Cerebellar cortex (tissue), 1 donor: ENCODE measurements at regions not wholly inside any gene's neighbourhood (a gene's known extent, or its start where the extent isn't known, plus 50 kb on each side); places are given as distances from the start of the nearest gene placed in this dataset.
A peak's percentile ranks its signal among the peaks of the same experiment; 100 is the strongest.

Source experiments
- DNase-seq: peaks from one replicate; pipeline ENCODE4 v3.0.0-alpha.2; 2015; ENCODE audit warnings: low spot score

DNA sequence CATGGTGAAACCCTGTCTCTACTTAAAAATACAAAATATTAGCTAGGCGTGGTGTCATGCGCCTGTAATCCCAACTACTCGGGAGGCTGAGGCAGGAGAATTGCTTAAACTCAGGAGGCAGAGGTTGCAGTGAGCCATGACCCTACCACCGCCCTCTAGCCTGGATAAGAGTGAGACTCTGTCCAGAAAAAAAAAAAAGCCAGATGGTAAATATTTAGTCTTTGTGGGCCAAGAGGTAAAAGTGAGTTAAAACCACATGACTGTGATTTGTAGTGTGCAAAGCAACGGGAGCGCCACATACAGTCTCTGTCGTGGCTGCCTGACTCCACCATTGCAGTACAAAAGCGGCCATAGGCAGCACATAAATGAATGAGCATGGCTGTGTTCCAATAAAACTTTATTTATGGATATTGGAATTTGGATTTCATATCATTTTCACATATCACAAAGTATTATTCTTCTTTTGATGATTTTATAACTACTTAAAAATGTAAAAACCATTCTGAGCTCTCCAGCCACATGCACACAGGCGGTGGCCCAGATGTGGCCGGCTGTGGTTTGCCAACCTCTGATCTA, 51.8 kb upstream of the CASZ1 start:
- no peak for DNase-seq

DNA sequence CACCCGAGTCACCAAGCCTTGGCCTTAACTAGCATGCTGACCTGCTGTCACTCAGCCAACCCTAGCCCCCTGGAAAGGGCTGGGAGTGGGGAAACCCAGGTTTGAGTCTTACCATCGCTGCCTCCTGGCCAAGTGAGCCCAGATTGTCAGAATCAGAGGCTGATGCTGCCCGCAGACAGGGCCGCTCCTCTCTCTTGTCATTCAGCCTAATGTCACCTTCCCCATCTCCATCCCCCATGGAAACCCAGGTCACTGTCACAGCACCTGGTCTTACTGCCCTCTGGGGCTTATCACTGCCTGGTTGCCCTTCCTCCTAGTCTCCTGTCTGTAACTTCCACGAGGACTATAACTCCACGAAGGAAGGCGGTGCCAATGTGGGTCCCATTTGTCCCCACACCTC, 53.6 kb upstream of the CASZ1 start:
- no peak for DNase-seq

DNA sequence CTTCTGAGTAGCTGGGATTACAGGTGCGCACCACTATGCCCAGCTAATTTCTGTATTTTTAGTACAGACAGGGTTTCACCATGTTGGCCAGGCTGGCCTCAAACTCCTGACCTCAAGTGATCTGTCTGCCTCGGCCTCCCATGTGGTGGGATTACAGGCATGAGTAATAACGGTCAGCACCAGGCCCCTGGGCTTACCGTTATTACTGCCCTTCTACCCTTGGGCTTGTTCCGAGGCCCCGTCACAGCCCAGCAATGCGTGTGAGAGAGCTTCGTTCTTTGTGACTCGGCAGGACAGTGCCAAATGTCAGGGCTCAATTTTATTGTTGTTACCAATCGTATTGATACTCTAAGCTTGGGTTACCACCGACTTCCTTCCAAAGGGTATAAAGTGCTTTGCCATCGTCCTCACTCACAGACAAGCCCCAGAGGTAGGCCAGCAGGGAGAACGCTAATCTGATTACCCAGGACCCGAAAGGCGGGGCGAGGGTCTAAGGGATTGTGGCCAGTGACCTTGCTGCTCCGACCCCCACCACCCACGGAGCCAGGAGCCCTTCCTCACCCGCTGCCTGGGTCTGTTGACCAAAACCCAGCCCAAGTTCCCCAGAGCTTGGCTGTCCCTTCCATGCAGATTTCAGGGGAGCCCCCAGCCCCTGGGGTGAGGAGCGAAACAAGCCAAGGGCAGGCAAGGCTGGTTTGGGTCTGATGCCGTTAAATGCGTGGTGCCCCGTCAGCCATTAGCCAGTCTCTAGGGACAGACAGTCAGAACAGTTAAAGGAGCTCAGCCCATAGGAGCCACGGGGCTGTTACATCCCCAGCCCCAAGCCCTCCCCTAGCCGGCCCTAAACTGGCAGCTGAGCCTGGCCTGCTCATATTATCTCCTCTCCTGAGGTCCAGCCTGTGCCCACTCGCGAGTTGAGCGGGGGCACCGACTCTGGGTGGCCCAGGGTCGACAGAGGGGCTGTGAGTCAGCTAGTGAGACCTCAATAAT, 54.9 kb upstream of the CASZ1 start:
- DNase-seq, result no peak

DNA sequence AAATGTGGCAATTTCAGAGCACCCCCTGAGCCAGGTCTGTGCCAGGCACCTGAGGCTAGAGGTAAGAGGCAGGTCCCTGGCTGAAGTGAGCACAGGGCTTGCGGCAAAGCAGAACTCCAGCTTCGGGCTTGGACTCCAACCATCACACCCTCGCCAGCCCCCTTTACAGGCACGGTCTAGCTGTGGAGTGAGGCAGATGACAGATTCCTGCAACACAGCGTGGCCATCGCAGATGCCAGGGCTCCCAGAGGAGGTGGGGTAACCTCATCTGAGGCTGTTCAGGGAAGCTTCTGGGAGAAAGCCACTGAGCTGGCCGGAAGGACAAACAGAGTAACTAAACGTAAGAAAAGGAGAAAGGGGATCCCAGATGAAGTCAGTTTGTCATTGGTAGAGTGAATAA, 55.6 kb upstream of the CASZ1 start:
- DNase-seq, result no peak

DNA sequence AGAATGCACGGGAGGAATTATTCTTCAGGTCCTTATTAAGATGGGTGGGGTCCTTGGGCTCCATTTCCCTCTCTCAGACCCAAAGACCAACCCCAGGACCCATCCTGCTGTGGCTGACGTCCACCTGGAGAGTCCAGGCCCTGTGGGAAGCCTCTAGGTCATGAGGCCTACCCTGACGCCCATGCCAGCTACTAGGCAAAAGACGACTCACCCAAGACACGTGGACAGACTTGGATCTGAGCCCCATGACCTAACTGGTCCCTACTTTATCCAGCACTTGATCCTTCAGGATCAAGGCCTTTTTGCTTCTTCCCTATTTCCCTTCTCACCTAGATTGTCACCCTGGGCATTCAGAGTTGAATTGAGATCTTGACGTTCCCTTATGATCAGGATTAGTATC, 56.0 kb upstream of the CASZ1 start:
- no peak for DNase-seq

DNA sequence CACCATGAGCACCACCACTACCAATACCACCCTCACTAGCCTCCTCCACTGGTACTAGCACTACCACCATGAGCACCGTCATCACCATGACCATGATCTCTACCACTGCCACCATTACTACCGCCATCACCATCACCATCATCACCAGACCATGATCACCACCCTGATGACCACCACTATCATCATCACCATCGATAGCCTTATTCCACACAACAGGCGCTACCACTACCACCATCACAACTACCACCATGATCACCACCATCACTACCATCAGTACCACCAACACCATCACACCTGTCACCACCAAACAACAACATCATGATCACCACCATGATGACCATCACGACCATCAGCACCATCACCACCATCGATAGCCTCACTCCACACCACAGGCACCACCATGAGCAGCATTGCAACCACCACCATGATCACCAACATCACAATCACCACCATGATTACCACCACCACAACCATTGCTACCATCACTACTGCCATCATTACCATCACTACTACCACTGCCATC, 56.6 kb upstream of the CASZ1 start:
- no peak for DNase-seq

DNA sequence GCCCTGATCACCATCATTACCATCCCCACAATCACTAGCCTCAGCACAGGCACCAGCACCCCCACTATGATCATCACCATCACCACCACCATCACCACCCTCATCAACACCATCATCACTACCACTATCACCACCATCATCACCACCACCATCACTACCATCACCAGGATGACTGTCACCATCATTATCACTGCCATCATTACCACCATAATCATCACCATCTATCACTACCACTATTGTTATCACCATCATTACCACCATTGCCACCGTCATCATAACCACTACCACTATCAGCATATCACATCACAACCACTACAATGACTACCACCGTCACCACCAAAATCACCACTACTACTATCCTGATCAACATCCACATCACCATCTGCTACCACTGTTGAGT, 57.3 kb upstream of the CASZ1 start:
- DNase-seq, result no peak

DNA sequence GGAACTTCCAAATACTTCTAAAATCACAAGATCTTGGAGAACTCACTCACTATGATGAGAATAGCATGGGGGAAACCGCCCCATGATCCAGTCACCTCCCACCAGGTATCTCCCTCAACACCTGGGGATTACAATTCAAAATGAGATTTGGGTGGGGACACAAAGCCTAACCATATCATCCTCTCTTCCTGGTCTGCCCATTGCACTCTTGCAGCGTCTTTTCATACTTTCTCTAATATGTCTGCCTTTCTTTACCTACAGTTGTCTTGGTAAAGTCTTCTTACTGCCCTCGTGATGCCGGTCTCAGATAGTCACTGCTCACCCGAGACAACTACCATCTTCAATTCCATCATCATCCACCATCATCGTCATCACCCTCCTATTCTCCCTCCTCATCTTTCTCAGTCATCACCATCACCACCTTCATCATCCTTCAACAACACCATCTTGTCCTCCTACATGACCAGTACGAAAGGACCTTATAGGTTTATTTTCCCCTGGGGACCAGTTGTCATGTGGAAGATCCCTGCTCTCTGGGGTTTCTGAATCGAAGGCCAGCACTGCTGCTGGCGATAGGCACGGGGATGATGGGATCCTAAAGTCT, 58.5 kb upstream of the CASZ1 start:
- no peak for DNase-seq

DNA sequence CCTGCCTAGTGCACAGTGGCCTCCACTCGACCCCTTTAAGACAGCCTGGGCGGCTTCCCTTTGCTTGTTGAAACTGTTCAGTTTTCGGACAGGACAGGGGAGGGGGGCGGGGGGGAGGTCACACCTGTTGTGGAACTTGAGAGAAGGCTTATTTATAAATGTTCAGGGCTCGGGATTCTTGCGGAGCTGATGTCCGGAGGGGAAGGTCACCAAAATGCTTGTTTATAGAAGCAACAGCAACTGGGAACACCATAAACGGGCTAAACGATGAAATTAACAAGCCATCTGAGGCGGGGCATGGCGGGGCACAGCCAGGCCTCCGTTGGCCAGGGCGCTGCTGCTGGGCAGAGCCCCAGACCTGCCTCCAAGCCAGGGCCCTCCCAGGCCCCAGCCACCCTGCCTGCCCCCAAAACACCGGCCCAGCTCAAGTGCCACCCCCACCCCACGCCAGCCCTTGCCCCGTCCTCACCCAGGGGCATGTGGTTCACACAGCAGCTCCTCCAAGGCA, 59.8 kb upstream of the CASZ1 start:
- no peak for DNase-seq

DNA sequence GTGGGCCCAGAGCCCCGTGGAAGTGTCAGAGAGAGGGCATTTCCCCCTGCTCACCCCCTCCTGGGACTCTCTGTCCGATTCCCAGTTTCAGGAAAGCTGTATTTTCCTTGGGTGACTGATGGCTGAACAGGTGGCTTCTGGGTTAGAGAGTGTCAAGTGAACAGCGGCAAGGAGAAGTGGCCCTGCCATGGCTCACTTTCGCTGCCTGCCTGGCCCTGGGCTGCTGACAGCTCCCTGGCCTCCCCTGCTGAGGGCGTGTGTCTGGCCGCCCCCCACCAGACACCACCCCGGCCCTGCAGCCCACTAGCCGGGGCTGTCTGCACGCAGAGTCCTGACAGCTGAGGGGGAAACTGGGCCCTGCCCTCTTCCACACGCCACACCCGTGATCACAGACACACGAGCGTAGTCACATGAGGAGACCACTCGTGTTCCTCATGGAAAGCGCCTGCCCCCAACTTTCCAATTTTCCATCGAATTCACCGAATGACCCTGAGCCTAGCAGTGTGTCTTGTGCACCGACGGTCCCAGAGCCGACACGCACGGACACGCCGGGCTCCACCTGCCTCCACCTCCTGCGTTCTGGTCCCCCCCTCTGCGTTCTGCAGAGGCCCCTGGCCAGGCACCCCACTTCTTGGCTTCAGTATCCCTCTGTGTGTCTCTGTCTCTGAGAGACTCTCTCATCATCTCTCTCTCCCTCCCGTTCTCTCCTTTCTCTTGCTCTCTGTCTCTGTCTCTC, 60.6 kb upstream of the CASZ1 start:
- DNase-seq, result no peak

DNA sequence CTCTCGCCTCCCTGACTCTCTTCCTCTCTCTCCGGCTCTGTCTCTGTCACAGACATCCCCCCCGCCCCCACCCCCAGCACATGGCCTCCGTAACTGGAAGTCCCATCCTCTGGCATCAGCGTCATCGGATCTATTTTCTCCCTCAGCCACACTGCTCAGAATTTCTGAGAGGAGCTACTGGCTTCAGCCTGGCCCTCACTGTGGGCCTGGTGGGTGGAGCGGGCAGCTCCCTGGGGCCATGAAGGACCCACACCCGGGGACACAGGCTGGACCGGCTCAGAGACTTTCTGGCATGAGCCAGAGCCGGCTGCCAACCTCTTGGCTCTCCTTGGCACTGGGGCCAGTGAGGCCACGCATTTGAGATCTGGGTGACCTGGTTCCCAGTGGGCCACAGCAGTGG, 61.2 kb upstream of the CASZ1 start:
- no peak for DNase-seq

DNA sequence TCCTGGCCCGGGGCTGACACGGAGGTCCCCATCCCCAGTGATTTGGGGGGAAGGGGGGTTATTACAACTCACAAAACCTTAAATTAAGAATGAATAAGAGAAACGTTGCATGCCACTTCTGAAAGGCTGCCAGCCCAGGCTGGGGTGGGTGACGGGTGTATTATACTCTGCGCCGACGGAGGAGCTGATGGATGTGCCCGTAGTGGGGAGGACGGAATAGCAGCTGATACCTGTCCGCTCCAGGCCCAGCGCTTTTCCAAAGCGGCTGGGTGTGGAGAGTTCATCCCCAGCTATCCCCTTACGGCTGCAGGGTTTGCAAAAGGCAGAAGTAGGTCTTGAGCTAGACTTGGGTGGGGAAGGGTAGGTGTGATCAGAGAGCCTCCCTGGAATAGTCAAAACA, 63.8 kb upstream of the CASZ1 start:
- DNase-seq, result no peak

DNA sequence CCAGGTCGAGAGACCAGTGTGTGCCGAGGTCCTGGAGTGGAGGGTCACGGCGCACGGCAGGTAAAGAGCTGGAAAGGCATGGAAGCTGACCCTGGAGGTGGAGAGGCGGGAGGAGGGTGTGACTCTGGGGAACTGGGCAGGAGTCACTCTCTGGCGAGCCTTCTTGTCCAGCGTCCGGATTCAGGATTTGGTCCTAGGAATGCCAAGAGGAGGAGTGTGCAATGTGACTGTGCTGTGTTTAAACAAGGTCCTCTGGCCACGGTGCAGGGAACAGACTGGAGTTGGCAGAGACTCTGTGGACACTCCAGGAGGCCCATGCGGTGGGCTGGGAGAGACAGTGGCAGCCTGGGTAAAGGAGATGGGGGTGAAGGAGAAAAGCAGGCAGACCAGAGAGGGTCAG, 64.2 kb upstream of the CASZ1 start:
- DNase-seq, result no peak

DNA sequence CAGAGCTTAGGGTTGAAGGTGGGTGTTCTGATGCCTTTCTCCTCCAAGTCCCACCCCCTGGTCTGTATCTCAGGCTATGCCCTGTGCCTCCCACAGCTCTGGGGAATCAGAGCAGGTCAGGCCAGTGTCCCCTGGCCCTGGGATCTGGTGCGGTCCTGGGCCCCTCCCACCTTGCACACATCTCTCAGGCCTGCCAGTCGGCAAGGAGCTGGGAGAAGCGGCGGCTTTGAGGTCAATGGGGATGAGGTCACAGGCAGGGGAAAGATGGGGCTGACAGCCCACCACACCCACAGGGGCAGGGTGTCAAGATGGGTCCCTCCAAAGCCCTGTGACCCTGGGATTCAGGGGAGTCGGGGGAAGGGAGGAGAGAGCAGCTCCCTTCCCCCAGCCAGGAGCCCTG, 65.4 kb upstream of the CASZ1 start:
- no peak for DNase-seq

DNA sequence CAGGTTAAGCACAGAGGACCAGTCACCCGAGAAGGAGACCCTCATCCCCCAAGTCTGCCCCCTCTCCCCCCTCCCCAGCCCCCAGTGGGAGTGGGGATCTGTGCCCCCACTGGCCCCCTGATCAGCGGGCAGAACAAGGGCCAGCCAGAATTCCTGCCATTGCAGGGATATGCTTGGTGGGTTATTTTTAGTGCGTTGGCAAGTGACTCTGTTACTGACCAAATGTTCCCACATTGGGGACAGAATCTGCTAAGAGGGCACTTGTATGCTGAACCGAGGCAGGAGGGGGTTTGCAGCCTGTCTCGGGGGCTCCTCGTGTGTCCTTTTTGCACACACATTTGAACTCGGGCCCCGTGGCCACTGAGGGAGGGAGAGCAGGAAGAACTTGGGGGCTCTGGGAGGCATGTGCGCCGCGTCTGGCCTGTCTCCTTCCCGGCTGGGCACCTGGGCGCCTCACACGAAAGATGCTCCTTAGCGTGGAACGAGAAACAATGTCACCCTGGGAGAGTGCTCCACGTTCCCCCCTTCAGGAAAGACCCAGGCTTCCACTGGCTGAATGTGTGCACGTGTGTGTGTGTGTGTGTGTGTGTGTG, 66.4 kb upstream of the CASZ1 start:
- DNase-seq, result peak; percentile 57

DNA sequence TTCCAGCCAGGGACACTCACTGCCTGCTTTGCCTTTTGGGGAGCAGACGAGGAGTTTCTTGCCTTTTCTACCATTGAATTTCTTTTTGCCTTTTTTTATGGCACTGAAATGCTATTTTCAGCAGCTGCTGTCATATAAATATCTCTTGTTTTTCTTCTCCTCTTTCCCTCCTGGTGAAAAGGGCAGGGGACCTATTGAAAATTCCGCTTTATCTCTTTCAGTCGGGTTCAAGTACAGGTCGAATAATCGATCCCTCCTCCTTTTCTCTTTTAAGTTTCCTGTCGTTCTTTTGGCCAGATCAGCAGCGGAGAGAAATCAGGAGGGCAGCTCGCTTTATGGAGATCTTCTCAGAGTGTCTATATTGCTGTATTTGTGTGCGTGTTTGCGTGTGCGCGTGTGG, 67.4 kb upstream of the CASZ1 start:
- DNase-seq, result no peak

DNA sequence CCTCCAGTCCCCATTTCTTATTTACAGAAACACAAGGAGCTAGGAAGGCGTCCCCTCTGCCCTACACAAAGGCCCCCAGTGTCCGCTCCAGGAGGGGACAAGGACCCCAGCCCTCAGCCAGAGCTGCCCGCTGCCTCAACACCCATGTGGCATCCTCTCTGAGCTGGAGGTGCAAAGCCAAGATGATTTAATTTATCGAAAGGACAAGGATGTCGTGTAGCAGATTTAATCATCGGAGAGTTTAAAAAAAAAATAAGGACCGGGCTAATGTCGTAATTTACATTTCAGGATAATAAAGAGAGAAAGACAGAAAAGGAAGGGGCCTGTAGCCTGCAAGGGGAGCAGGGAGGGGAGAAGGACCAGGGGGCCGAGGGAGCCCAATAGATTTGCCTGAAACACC, 68.3 kb upstream of the CASZ1 start:
- DNase-seq, result no peak

DNA sequence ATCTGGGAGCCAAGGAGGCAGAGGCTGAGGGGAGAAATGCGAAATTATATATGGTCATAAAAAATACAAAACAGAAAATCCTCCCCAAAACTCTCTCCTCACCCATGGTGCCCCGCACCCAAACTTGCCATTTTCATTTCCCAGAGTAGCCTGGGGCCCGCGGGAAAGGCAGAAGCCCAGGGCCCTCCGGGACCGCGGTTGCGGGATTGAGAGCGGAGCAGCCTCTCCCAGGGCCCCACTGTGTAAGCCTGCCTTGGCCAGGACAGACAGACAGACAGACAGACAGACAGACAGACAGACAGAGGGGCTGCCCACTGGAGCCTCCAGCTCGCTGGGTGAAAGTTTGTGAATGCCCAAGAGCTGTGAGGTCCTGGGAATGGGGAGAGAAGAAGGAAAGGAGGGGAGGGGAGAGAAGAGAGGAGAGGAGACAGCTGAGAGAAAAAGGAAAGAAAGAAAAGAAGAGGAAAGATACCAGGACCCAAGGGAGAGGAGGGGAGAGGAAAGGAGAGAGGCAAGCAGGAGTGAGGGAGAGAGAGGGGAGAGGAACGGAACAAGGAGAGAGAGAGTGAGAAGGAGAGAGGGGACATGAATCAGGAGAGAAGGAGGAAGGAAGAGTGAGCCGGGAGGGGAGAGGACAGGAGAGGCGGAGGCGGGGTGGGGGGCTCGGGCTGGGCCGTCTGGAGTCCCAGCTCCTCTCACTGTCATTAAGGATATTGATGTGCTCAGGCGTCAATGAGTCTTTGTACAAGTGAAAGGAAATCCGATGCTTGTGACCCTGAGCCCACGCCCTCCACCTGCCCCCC, 69.3 kb upstream of the CASZ1 start:
- no peak for DNase-seq

DNA sequence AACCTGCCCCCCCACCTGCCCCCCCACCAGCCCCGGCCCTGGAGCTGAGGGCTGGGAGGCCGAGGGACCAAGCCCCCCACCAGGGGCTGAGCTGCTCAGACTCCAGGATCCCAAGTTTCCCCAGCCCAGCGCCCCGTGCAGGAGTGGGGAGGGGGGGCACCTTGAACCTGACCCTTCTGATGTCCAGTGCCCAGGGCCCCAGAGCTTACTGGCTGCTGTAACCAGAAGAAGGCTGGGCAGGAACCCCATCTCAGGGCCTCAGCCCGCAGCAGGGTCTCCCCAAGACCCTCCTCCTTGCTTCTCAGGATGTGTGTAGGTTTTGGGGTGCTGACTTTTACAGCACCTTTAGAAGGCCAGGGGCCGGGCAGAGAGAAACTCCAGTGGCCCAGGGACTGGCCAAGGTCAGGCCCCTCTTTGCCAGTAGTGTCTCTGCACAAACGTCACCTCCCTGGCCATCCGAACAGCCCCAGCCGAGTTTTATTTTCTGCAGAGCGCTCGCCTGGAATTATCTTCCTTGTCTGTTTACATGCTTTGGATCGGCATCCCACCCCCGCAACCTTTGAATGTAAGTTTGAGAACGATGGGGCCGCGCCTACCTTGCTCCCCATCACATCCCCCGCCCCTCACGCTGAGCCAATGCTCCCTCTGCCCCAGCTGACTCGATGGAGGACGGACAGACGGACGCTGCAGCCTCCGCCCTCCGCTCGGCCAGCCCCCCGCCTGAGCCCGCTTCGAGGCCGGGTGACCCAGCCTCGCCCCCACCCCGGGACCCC, 70.1 kb upstream of the CASZ1 start:
- DNase-seq, result peak; percentile 25

DNA sequence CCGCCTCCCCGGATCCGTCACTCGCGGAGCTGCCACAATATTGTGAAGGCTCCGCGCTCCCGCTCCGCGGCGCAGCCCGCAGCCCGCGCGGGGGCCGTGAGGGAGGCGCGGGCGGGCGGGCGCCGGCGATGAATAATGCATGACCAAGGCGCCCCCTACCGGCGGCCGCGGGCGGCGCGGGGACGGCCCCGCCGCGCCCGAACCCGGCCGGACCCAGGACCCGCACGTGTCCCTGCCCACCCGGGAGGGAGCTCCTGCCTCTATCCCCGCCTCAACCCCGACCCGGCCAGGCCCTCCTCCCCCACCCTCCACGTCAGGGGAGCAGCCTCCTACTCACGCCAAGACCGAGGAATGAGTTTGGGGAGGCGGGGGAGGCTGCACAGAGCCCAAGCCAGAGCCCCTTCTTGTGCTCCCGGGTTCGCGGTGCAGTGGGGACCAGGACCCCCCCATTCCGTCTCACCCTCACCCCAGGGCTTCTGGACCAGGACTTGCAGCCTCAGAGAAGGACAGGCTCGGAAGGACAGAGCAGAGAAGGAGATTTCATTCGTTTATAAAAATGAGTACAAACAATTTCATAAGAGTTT, 70.8 kb upstream of the CASZ1 start:
- peak; percentile 20 for DNase-seq
